ENCODE measurements at regions not wholly inside any gene's neighbourhood (a gene's known extent, or its start where the extent isn't known, plus 50 kb on each side); places are given as distances from the start of the nearest gene placed in this dataset.

DNA sequence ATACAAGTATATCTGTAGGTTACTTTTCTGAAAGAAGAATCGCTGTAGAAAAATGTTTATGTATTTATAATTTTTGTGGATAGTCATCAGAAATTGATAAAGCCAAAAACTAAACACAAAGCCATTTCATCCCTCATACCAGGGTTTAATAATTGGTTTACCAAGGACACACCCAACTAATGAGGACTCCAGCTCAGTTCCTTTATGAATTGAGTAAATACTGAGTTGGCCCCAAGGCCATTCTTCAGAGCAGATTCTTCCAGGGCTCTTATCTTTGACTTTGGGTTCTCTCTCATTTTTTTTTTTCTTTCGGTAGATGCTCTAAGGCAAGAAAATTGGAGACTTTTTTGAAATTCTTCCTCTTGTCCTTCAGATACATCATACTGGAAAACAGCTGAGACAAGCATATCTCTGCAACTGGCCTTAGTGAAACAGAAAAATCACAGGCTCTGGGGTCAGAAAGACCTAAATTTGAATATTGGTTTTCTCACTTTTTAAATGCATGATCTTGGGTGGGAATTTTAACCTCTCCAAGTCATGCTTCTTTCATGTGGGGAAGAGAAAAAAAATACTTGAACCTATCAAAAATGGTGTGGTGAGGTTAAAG lies 401.8 kb downstream of the ARHGEF28 start:
- DNase-seq (ENCODE audit: low spot score in 2 of 2) = no peak
- Histone ChIP-seq H3K4me1 (peaks cover 8% of the 10 kb centered on the region), H3K27me3 (ENCODE audit: low read depth) (peaks cover 33% of the 10 kb centered on the region), H3K4me3 (no peak overlapping the region), H3K9me3 (no peaks in the 10 kb centered on the region), H3K36me3 (replicated peaks) (no peaks in the 10 kb centered on the region)
- in situ Hi-C loops (cut with MboI; ENCODE audit: low sequenced_read_pairs) = loop anchor here (25.0 kb wide), 1 partner anchor 609 kb away; the partner anchor contains the start of gene ENC1

DNA sequence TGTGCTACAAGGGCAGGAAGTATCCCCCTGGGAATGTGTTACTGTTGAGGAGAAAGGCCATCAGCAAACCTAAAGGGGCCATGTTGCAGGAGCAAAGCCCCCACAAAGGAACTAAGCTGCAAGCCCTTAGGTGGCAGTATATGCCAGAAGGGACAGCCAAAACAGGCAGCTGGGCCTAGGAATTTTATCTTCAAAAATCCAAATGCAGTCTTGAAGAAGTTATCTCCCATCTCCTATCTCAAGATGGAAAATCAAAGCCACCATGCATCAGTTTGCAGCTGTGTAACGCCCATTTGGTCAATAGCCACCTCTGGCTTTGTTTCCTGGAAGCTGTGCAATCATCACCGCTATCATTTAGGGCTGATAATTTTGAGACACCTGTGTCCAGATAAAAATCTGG lies 400.3 kb downstream of the ARHGEF28 start:
- in situ Hi-C loops (cut with MboI; ENCODE audit: low sequenced_read_pairs) = loop anchor here (25.0 kb wide), 1 partner anchor 611 kb away; the partner anchor contains the start of gene ENC1
- no peak for DNase-seq (ENCODE audit: low spot score in 2 of 2)
- no peaks in the 10 kb centered on the region for H3K36me3 ChIP-seq (replicated peaks)

DNA sequence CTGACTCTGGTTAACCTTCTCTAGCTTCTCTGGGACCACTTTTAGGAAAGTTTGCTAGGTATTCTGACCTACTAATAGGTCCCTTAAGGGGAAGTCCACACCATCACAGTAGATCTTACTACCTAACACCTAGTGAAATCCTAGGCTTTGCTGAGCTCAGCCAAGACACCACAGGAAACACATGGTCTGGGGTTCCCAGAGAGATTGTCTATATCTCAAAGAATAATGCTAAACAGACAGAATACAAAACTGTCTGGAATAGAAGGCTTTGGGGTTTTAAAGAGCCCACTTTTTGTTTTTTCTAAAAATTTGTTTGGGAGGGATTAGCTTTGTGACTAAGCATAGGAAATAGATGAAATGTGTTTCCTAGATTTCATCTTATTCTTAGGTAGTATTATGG lies 395.1 kb downstream of the ARHGEF28 start:
- Histone ChIP-seq H3K9me3 (no peaks in the 10 kb centered on the region), H3K36me3 (replicated peaks) (no peaks in the 10 kb centered on the region), H3K4me3 (no peak overlapping the region), H3K27me3 (ENCODE audit: low read depth) (peaks cover 2% of the 10 kb centered on the region), H3K4me1 (no peaks in the 10 kb centered on the region)
- DNase-seq (ENCODE audit: low spot score in 2 of 2) = no peak
- in situ Hi-C loops (cut with MboI; ENCODE audit: low sequenced_read_pairs) = no loop called here

More for the DNA sequence above, 400.3 kb downstream of the ARHGEF28 start:
- Histone ChIP-seq H3K27me3 (ENCODE audit: low read depth) (peaks cover 22% of the 10 kb centered on the region), H3K9me3 (no peaks in the 10 kb centered on the region), H3K4me1 (peaks cover 8% of the 10 kb centered on the region), H3K4me3 (no peak overlapping the region)

DNA sequence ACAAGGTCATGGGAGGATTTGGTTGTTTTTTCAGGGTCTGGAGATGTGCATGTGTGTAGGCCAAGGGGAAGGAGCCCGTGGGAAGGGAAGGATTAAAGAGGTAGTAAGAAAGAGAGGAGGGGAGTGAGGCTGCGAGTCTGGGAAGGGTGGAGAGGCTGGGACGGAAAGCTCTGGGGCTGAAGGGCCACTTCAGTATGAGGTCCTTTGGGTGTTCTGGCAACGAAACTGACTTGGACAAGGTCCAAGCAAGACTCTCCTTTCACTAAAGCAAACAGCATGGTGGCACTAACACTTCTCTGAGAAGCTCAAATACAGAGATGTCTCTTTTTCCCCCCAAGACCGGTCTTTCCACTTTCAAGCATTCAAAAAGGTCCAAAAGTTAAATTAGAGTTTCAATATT lies 394.5 kb downstream of the ARHGEF28 start:
- in situ Hi-C loops (cut with MboI; ENCODE audit: low sequenced_read_pairs) = no loop called here
- peaks cover 2% of the 10 kb centered on the region for H3K27me3 ChIP-seq (ENCODE audit: low read depth)
- H3K4me3 ChIP-seq = no peak overlapping the region
- DNase-seq (ENCODE audit: low spot score in 2 of 2) = no peak
- no peaks in the 10 kb centered on the region for H3K36me3 ChIP-seq (replicated peaks)
- no peaks in the 10 kb centered on the region for H3K9me3 ChIP-seq
- H3K4me1 ChIP-seq = no peaks in the 10 kb centered on the region

DNA sequence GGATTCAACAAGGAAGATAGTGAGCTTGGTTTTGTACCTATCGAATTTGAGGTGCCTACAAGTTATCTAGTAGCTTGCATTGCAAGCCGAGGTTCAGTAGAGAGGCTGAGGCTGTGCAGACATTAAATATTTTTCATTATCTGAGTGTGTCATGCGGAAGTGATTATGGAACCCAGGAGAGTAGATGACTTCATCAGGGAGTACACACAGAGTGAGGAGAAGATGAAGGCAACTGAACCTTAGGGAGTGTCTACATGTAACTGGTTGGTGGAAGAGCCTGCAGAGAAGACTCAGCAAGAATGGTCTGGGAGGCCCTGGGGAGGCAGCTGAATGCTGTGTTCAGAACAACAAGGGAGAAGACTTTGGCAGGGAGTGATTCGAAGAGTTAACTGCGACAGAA lies 393.9 kb downstream of the ARHGEF28 start:
- H3K9me3 ChIP-seq = no peaks in the 10 kb centered on the region
- no peaks in the 10 kb centered on the region for H3K36me3 ChIP-seq (replicated peaks)
- H3K4me1 ChIP-seq = no peaks in the 10 kb centered on the region
- DNase-seq (ENCODE audit: low spot score in 2 of 2) = no peak
- H3K27me3 ChIP-seq (ENCODE audit: low read depth) = peaks cover 2% of the 10 kb centered on the region
- no peak overlapping the region for H3K4me3 ChIP-seq
- in situ Hi-C loops (cut with MboI; ENCODE audit: low sequenced_read_pairs) = no loop called here

DNA sequence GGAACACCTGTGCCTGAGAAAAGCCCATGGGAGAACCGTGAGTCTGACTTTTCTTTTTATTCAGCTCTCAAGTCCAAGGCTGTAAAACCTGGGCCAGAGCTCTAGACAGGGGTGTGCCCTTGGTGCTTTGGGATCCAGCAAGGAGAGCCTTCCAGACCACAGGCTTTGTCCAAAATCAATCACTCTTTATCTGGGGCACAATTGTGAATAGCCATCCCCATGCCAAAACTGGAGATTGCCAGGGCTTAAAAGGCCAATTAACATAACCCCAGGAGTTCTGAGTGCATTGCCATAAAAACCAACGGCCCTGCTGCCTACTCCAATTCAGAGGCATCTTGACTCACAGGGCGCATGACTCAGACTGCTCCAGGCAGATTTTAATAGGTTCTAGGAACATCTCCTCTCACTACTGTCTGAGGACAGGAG lies 391.8 kb downstream of the ARHGEF28 start:
- Histone ChIP-seq H3K4me3 (no peak overlapping the region), H3K9me3 (no peaks in the 10 kb centered on the region), H3K4me1 (no peaks in the 10 kb centered on the region), H3K36me3 (replicated peaks) (no peaks in the 10 kb centered on the region), H3K27me3 (ENCODE audit: low read depth) (no peaks in the 10 kb centered on the region)
- in situ Hi-C loops (cut with MboI; ENCODE audit: low sequenced_read_pairs) = no loop called here
- no peak for DNase-seq (ENCODE audit: low spot score in 2 of 2)

DNA sequence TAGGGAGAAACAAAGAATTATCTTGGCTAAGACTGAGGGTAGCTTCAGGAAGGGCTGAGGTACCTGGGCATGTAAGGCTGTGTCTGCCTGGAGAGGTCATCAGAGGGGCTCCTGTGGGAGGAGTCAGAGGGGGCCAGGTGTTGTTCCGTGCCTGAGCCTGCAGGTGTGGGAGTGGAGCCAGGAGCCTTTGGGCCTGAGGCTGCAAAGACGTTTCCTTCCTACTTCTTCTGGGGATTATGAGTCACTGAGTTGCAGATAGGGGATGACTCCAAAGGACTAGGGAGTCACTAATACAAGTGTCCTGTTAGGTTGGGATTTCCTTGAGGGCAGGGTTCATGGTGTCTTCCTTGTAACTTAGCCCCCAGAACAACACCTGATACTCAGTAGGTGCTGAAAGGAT lies 391.1 kb downstream of the ARHGEF28 start:
- Histone ChIP-seq H3K36me3 (replicated peaks) (no peaks in the 10 kb centered on the region), H3K9me3 (no peaks in the 10 kb centered on the region), H3K4me1 (no peaks in the 10 kb centered on the region), H3K27me3 (ENCODE audit: low read depth) (no peaks in the 10 kb centered on the region), H3K4me3 (no peak overlapping the region)
- in situ Hi-C loops (cut with MboI; ENCODE audit: low sequenced_read_pairs) = no loop called here
- no peak for DNase-seq (ENCODE audit: low spot score in 2 of 2)

DNA sequence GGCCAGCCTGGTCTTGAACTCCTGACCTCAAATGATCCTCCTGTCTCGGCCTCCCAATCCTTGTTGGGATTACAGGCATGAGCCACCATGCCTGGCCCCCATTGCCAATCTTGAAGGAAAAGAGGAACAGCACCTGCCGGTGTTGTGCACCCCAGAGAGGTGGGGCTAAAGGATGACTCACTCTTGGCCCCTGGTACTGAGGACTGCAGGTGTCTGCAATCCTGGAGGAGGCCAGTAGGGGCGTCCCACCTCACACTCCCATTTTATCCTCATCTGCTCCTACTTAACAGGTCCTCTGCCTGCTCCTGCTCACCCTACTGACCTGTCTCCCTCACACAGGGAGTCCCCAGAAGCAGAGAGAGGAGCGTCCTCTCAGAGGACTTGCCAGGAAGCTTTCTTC lies 390.4 kb downstream of the ARHGEF28 start:
- Histone ChIP-seq H3K4me3 (no peak overlapping the region), H3K9me3 (no peaks in the 10 kb centered on the region), H3K4me1 (no peaks in the 10 kb centered on the region), H3K36me3 (replicated peaks) (no peaks in the 10 kb centered on the region), H3K27me3 (ENCODE audit: low read depth) (no peaks in the 10 kb centered on the region)
- peak in 1 of 2 experiments; percentile 36 for DNase-seq (ENCODE audit: low spot score in 2 of 2)
- in situ Hi-C loops (cut with MboI; ENCODE audit: low sequenced_read_pairs) = no loop called here

DNA sequence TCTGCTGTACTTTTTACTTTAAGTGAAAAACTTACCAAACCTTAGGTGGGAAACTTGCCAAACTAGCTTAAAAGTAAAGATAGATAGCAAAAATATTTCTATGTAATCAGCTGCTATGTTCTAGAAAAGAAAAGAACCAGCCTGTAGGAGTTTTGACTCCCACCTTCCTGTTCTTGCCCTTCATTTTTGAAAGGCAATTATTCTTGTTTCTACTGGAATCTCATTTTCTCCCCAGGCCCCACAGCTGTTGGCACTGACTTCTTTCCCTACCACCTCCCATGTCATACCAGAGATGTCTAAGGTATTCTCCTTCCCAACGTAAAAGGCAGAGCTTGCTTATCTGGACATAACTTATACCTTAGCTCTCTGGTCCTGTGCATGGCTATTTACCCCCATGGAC lies 389.7 kb downstream of the ARHGEF28 start:
- Histone ChIP-seq H3K4me1 (no peaks in the 10 kb centered on the region), H3K4me3 (no peak overlapping the region), H3K36me3 (replicated peaks) (no peaks in the 10 kb centered on the region), H3K27me3 (ENCODE audit: low read depth) (no peaks in the 10 kb centered on the region), H3K9me3 (no peaks in the 10 kb centered on the region)
- in situ Hi-C loops (cut with MboI; ENCODE audit: low sequenced_read_pairs) = no loop called here
- DNase-seq (ENCODE audit: low spot score in 2 of 2) = no peak

DNA sequence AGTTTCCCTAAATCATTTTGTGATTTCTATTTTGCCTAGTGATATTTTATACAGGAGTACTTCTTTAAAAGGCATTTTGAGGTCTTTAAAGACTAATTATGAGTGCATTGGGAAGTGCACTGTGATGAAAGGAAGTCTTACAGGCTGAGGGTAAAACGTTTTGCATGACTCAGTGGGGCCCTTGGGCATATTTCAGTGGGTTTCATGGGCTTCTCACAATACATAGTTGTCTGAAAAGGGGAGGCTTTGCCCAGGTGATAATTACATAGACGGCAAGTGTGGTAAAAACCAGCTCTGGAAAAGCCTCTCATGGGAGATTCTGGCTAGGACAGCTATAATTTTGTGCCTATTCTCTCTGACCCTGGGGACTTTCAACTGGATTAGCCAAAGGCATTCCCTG lies 387.2 kb downstream of the ARHGEF28 start:
- H3K4me3 ChIP-seq = no peak overlapping the region
- no peak for DNase-seq (ENCODE audit: low spot score in 2 of 2)
- no peaks in the 10 kb centered on the region for H3K27me3 ChIP-seq (ENCODE audit: low read depth)
- in situ Hi-C loops (cut with MboI; ENCODE audit: low sequenced_read_pairs) = no loop called here
- no peaks in the 10 kb centered on the region for H3K36me3 ChIP-seq (replicated peaks)
- H3K9me3 ChIP-seq = no peaks in the 10 kb centered on the region
- no peaks in the 10 kb centered on the region for H3K4me1 ChIP-seq

DNA sequence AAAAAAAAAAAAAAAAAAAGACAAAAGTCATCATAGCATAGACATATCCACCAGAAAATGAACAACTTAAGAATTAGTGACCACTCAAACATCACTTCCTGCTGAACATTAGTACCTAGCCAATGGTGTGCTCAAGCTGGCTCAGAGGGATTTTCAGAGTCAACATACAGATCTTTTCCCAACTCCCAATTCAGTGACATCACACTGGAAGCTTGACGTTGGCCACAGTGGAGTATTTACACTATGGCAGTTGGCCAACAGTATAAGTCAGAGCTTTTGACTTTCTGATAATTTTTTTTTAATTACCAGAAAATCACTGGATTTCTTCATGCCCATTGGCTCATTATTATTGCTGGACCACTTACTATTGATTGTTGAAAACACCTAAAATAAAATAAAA lies 383.5 kb downstream of the ARHGEF28 start:
- in situ Hi-C loops (cut with MboI; ENCODE audit: low sequenced_read_pairs) = no loop called here
- Histone ChIP-seq H3K9me3 (no peaks in the 10 kb centered on the region), H3K27me3 (ENCODE audit: low read depth) (no peaks in the 10 kb centered on the region), H3K36me3 (replicated peaks) (no peaks in the 10 kb centered on the region), H3K4me1 (no peaks in the 10 kb centered on the region), H3K4me3 (no peak overlapping the region)
- DNase-seq (ENCODE audit: low spot score in 2 of 2) = no peak

DNA sequence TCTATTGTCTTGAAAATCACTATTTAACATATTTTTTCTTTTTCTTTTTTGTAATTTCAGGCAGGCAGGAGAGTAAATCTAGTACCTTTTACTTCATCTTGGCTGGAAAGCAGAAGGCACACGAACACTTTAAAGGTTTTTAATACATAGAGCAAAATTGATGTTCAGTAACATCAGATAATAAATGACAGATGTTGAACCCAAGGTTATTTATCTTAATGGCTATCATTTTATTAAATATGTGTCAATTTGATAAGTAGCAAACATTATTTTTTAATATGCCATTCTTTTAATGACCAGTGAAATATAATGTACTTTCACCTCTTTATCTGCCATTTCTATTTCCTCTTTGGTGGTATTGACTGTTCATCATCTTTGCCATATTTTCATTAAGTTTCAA lies 381.2 kb downstream of the ARHGEF28 start:
- no peaks in the 10 kb centered on the region for H3K4me1 ChIP-seq
- H3K27me3 ChIP-seq (ENCODE audit: low read depth) = no peaks in the 10 kb centered on the region
- H3K4me3 ChIP-seq = no peak overlapping the region
- in situ Hi-C loops (cut with MboI; ENCODE audit: low sequenced_read_pairs) = no loop called here
- no peaks in the 10 kb centered on the region for H3K36me3 ChIP-seq (replicated peaks)
- no peaks in the 10 kb centered on the region for H3K9me3 ChIP-seq
- no peak for DNase-seq (ENCODE audit: low spot score in 2 of 2)

DNA sequence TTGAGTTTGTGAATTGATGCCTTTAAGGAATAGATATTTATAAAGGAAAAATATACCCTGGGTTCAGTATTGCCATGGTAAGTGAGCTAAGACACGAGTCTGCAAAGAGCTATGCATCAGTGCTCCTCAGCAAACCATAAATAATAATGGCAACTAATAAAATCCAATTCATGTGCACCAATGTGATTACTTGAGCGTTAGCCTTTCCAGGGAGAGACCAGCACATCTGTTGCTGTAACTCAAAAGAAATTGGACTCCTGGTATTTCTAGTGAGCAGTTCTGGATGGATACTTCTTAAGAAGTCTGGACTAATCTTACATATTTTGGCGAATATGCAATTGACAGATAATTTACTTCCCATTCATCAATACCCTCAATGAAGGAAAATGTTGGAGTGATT lies 373.3 kb downstream of the ARHGEF28 start:
- H3K4me3 ChIP-seq = no peak overlapping the region
- H3K36me3 ChIP-seq (replicated peaks) = no peaks in the 10 kb centered on the region
- H3K9me3 ChIP-seq = no peaks in the 10 kb centered on the region
- in situ Hi-C loops (cut with MboI; ENCODE audit: low sequenced_read_pairs) = no loop called here
- DNase-seq (ENCODE audit: low spot score in 2 of 2) = no peak
- no peaks in the 10 kb centered on the region for H3K4me1 ChIP-seq
- peaks cover 28% of the 10 kb centered on the region for H3K27me3 ChIP-seq (ENCODE audit: low read depth)

DNA sequence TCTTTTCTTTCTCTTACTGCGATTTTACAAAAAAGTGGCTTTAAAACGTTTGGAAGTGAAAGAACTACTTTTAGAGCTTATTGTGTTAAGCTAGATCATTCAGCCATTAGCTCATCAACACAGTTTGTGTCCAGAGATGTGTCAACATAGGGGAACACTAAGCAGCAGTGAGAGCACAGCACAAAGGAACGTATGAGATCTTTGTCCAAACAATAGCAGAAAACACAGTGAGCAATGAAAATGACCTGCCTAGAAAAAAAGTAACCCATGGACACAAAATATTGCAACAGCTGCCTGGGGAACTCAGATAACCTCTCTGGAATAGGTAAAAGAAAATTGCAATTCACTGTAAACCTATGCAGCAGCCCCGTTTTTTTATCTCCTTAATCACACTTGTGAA lies 372.5 kb downstream of the ARHGEF28 start:
- H3K4me1 ChIP-seq = no peaks in the 10 kb centered on the region
- H3K27me3 ChIP-seq (ENCODE audit: low read depth) = peaks cover 28% of the 10 kb centered on the region
- H3K9me3 ChIP-seq = no peaks in the 10 kb centered on the region
- in situ Hi-C loops (cut with MboI; ENCODE audit: low sequenced_read_pairs) = no loop called here
- H3K36me3 ChIP-seq (replicated peaks) = no peaks in the 10 kb centered on the region
- DNase-seq (ENCODE audit: low spot score in 2 of 2) = no peak
- H3K4me3 ChIP-seq = no peak overlapping the region

DNA sequence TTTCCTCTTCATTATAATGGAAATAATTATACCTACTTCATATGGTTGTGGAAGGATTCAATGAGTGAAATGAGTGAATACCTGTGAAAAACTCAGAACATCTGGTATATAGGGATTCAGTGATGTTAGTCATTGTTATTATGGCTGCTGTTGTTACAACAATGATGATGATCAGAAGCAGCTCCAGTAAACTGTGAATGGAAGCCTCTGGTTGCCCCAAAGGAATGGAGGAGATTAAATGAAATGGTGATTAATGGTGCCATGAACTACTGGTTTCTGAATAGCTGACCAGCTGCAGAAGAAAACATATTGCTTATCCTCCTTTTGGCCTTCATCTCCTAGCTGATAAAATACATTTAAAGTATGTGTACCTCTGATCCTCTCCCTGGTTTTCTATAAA lies 372.0 kb downstream of the ARHGEF28 start:
- H3K9me3 ChIP-seq = no peaks in the 10 kb centered on the region
- H3K36me3 ChIP-seq (replicated peaks) = no peaks in the 10 kb centered on the region
- no peaks in the 10 kb centered on the region for H3K4me1 ChIP-seq
- H3K27me3 ChIP-seq (ENCODE audit: low read depth) = peaks cover 28% of the 10 kb centered on the region
- in situ Hi-C loops (cut with MboI; ENCODE audit: low sequenced_read_pairs) = no loop called here
- DNase-seq (ENCODE audit: low spot score in 2 of 2) = no peak
- no peak overlapping the region for H3K4me3 ChIP-seq
